Spleen (tissue), 7 donors: ENCODE measurements at regions not wholly inside any gene's neighbourhood (a gene's known extent, or its start where the extent isn't known, plus 50 kb on each side); places are given as distances from the start of the nearest gene placed in this dataset.

ENCODE experiments used
- CTCF ChIP-seq, 11 experiments: fragments of 200-600 bp in 7 of 11; fragments of 450-650 bp in 4 of 11; sonication (generic) in 4 of 11; IDR thresholded peaks in 8 of 11; conservative IDR thresholded peaks in 3 of 11; 1 replicate in 7 of 11; 2 replicates in 4 of 11; pipeline versions ENCODE4 v1.4.0 to v1.8.0; 2016 to 2021; ENCODE audit warnings: antibody characterized with exemption in 11 of 11, inconsistent platforms in 4 of 11, mild to moderate bottlenecking in 1 of 11
- POLR2A ChIP-seq, 3 donors: fragments of 450-650 bp; IDR thresholded peaks; one replicate each; pipeline ENCODE4 v1.5.1; 2017; ENCODE audit warnings: antibody characterized with exemption in 3 of 3, mild to moderate bottlenecking in 1 of 3
- POLR2AphosphoS5 ChIP-seq, 3 donors: sonication (generic); formaldehyde crosslinking; IDR thresholded peaks; one replicate each; pipeline ENCODE4 v1.5.1; 2017; ENCODE audit warnings: antibody characterized with exemption in 3 of 3
- donor health status: DM: no; HTN: no; CAD: no; lungs with moderate emphysema.
- donor health status: DM: no; HTN: no; CAD: no.
- donor health status: DM: no; HTN: no; CAD: no.

- no peak for TF ChIP-seq CTCF (IDR thresholded peaks at IDR 0.05 in 8 of 11, conservative IDR thresholded peaks at IDR 0.05 in 3 of 11)
- TF ChIP-seq POLR2A (IDR thresholded peaks at IDR 0.05), result no peak
- no peak for TF ChIP-seq POLR2AphosphoS5 (IDR thresholded peaks at IDR 0.05)
These were observed 216.9 kb upstream of the TMEM161B start for GRCh38 chr5:88485531-88485930.
